ENCODE measurements at regions not wholly inside any gene's neighbourhood (a gene's known extent, or its start where the extent isn't known, plus 50 kb on each side); places are given as distances from the start of the nearest gene placed in this dataset.

- no peak for DNase-seq (ENCODE audit: extremely low spot score, unreplicated experiment)
- peaks cover 20% of the 10 kb centered on the region for H3K4me1 Mint-ChIP-seq (ENCODE audit: unreplicated experiment)
- H3K4me3 Mint-ChIP-seq (ENCODE audit: unreplicated experiment): no peak overlapping the region
- H3K36me3 Mint-ChIP-seq (ENCODE audit: unreplicated experiment): no peaks in the 10 kb centered on the region
- no peaks in the 10 kb centered on the region for H3K27me3 Mint-ChIP-seq (ENCODE audit: unreplicated experiment)
- TF ChIP-seq CTCF (IDR thresholded peaks at IDR 0.05): no peak
- peak overlapping the region; percentile 23 for H3K27ac Mint-ChIP-seq (ENCODE audit: unreplicated experiment)
- H3K9me3 Mint-ChIP-seq (ENCODE audit: unreplicated experiment): peaks cover 5% of the 10 kb centered on the region
Measured at GRCh38 chr13:72104656-72105180, 237.7 kb upstream of the DACH1 start.

GRCh38 chr13:72101768-72102400 is 234.9 kb upstream of the DACH1 start:
- Mint-ChIP-seq H3K27me3 (ENCODE audit: unreplicated experiment) (no peaks in the 10 kb centered on the region), H3K36me3 (ENCODE audit: unreplicated experiment) (no peaks in the 10 kb centered on the region), H3K4me1 (ENCODE audit: unreplicated experiment) (peaks cover 18% of the 10 kb centered on the region), H3K27ac (ENCODE audit: unreplicated experiment) (no peak overlapping the region), H3K9me3 (ENCODE audit: unreplicated experiment) (no peaks in the 10 kb centered on the region), H3K4me3 (ENCODE audit: unreplicated experiment) (no peak overlapping the region)
- no peak for TF ChIP-seq CTCF (IDR thresholded peaks at IDR 0.05)
- DNase-seq (ENCODE audit: extremely low spot score, unreplicated experiment): no peak

GRCh38 chr13:72100339-72100738 is 233.3 kb upstream of the DACH1 start:
- H3K36me3 Mint-ChIP-seq (ENCODE audit: unreplicated experiment): no peaks in the 10 kb centered on the region
- H3K27ac Mint-ChIP-seq (ENCODE audit: unreplicated experiment): no peak overlapping the region
- no peak for TF ChIP-seq CTCF (IDR thresholded peaks at IDR 0.05)
- H3K27me3 Mint-ChIP-seq (ENCODE audit: unreplicated experiment): peaks cover 6% of the 10 kb centered on the region
- H3K9me3 Mint-ChIP-seq (ENCODE audit: unreplicated experiment): no peaks in the 10 kb centered on the region
- DNase-seq (ENCODE audit: extremely low spot score, unreplicated experiment): no peak
- H3K4me3 Mint-ChIP-seq (ENCODE audit: unreplicated experiment): no peak overlapping the region
- peaks cover 18% of the 10 kb centered on the region for H3K4me1 Mint-ChIP-seq (ENCODE audit: unreplicated experiment)

- TF ChIP-seq CTCF (IDR thresholded peaks at IDR 0.05): no peak
- H3K4me3 Mint-ChIP-seq (ENCODE audit: unreplicated experiment): no peak overlapping the region
- H3K4me1 Mint-ChIP-seq (ENCODE audit: unreplicated experiment): no peaks in the 10 kb centered on the region
- no peak for DNase-seq (ENCODE audit: extremely low spot score, unreplicated experiment)
- no peak overlapping the region for H3K27ac Mint-ChIP-seq (ENCODE audit: unreplicated experiment)
- peaks cover 6% of the 10 kb centered on the region for H3K27me3 Mint-ChIP-seq (ENCODE audit: unreplicated experiment)
- H3K9me3 Mint-ChIP-seq (ENCODE audit: unreplicated experiment): no peaks in the 10 kb centered on the region
- no peaks in the 10 kb centered on the region for H3K36me3 Mint-ChIP-seq (ENCODE audit: unreplicated experiment)
Measured at GRCh38 chr13:72097568-72097967, 230.6 kb upstream of the DACH1 start.

GRCh38 chr13:72093262-72093661 is 226.3 kb upstream of the DACH1 start:
- no peak overlapping the region for H3K27ac Mint-ChIP-seq (ENCODE audit: unreplicated experiment)
- no peaks in the 10 kb centered on the region for H3K4me1 Mint-ChIP-seq (ENCODE audit: unreplicated experiment)
- no peaks in the 10 kb centered on the region for H3K9me3 Mint-ChIP-seq (ENCODE audit: unreplicated experiment)
- H3K27me3 Mint-ChIP-seq (ENCODE audit: unreplicated experiment): peaks cover 13% of the 10 kb centered on the region
- no peak overlapping the region for H3K4me3 Mint-ChIP-seq (ENCODE audit: unreplicated experiment)
- TF ChIP-seq CTCF (IDR thresholded peaks at IDR 0.05): no peak
- DNase-seq (ENCODE audit: extremely low spot score, unreplicated experiment): no peak
- H3K36me3 Mint-ChIP-seq (ENCODE audit: unreplicated experiment): no peaks in the 10 kb centered on the region

Measured in osteocyte (in vitro differentiated cells).